Prostate gland (tissue), 2 donors: ENCODE measurements at regions not wholly inside any gene's neighbourhood (a gene's known extent, or its start where the extent isn't known, plus 50 kb on each side); places are given as distances from the start of the nearest gene placed in this dataset.

Experiments used
- POLR2A ChIP-seq: fragments of 450-650 bp; IDR thresholded peaks from one replicate; pipeline ENCODE4 v1.6.1; 2016; ENCODE audit warnings: antibody characterized with exemption, mild to moderate bottlenecking
- POLR2AphosphoS5 ChIP-seq: sonication (generic); formaldehyde crosslinking; IDR thresholded peaks from one replicate; pipeline ENCODE4 v1.6.1; 2017; ENCODE audit warnings: antibody characterized with exemption
- TF ChIP-seq, protein P1 (sequence below), 4 experiments: fragments of 200-600 bp in 2 of 4; fragments of 450-650 bp in 2 of 4; sonication (generic) in 2 of 4; IDR thresholded peaks; 1 replicate in 3 of 4; 2 replicates in 1 of 4; pipeline ENCODE4 v1.5.1; 2016 to 2019; ENCODE audit warnings: antibody characterized with exemption in 4 of 4, mild to moderate bottlenecking in 2 of 4, moderate library complexity in 2 of 4

DNA sequence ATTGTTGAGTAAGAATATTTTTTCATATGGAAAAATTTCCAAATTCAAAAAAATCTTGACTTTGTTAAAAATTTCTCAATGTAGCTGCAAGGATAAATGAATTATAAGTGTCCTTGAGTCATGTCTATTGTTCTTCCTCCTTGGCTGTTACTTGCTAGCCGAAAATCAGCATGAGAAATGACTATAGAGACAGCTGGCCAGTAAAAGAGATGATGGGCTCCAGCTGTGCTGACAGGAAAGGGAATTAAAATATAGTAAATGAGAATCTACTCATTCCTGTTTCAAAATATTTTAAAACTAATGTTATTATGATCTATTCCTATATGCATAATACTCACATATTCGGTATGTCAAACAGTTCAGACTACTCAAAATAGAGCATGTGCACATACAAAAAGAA lies 1292.6 kb downstream of the BRINP3 start:
- TF ChIP-seq, protein P1, sequence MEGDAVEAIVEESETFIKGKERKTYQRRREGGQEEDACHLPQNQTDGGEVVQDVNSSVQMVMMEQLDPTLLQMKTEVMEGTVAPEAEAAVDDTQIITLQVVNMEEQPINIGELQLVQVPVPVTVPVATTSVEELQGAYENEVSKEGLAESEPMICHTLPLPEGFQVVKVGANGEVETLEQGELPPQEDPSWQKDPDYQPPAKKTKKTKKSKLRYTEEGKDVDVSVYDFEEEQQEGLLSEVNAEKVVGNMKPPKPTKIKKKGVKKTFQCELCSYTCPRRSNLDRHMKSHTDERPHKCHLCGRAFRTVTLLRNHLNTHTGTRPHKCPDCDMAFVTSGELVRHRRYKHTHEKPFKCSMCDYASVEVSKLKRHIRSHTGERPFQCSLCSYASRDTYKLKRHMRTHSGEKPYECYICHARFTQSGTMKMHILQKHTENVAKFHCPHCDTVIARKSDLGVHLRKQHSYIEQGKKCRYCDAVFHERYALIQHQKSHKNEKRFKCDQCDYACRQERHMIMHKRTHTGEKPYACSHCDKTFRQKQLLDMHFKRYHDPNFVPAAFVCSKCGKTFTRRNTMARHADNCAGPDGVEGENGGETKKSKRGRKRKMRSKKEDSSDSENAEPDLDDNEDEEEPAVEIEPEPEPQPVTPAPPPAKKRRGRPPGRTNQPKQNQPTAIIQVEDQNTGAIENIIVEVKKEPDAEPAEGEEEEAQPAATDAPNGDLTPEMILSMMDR (IDR thresholded peaks at IDR 0.05), result no peak
- TF ChIP-seq POLR2A, result no peak
- no peak for TF ChIP-seq POLR2AphosphoS5
